ENCODE measurements at regions not wholly inside any gene's neighbourhood (a gene's known extent, or its start where the extent isn't known, plus 50 kb on each side); places are given as distances from the start of the nearest gene placed in this dataset.

DNA sequence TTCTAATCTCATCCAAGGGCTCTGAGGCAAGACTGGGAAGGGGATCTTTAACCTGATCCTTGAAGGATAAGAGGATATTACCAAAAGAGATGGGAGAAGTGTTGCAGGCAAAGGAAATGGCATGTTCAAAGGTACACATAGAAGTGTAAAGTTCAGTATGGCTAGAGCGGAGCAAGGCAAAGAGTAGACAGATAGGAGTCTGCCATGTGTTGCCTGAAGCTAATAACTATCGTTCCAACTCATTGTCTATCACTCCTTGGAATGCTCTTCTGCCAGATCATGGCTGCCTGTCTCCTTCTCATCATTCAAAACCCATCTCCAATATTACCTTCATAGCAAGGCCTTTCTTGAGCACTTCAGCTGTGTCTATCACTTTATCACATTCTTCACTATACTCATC, 55.2 kb upstream of the IL1RAPL2 start:
- TF ChIP-seq, protein P1, sequence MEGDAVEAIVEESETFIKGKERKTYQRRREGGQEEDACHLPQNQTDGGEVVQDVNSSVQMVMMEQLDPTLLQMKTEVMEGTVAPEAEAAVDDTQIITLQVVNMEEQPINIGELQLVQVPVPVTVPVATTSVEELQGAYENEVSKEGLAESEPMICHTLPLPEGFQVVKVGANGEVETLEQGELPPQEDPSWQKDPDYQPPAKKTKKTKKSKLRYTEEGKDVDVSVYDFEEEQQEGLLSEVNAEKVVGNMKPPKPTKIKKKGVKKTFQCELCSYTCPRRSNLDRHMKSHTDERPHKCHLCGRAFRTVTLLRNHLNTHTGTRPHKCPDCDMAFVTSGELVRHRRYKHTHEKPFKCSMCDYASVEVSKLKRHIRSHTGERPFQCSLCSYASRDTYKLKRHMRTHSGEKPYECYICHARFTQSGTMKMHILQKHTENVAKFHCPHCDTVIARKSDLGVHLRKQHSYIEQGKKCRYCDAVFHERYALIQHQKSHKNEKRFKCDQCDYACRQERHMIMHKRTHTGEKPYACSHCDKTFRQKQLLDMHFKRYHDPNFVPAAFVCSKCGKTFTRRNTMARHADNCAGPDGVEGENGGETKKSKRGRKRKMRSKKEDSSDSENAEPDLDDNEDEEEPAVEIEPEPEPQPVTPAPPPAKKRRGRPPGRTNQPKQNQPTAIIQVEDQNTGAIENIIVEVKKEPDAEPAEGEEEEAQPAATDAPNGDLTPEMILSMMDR (IDR thresholded peaks at IDR 0.05; ENCODE audit: low read depth, low read length, missing input control) = no peak
- TF ChIP-seq, protein P2, sequence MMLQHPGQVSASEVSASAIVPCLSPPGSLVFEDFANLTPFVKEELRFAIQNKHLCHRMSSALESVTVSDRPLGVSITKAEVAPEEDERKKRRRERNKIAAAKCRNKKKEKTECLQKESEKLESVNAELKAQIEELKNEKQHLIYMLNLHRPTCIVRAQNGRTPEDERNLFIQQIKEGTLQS (IDR thresholded peaks at IDR 0.05) = no peak
- TF ChIP-seq, protein P3, sequence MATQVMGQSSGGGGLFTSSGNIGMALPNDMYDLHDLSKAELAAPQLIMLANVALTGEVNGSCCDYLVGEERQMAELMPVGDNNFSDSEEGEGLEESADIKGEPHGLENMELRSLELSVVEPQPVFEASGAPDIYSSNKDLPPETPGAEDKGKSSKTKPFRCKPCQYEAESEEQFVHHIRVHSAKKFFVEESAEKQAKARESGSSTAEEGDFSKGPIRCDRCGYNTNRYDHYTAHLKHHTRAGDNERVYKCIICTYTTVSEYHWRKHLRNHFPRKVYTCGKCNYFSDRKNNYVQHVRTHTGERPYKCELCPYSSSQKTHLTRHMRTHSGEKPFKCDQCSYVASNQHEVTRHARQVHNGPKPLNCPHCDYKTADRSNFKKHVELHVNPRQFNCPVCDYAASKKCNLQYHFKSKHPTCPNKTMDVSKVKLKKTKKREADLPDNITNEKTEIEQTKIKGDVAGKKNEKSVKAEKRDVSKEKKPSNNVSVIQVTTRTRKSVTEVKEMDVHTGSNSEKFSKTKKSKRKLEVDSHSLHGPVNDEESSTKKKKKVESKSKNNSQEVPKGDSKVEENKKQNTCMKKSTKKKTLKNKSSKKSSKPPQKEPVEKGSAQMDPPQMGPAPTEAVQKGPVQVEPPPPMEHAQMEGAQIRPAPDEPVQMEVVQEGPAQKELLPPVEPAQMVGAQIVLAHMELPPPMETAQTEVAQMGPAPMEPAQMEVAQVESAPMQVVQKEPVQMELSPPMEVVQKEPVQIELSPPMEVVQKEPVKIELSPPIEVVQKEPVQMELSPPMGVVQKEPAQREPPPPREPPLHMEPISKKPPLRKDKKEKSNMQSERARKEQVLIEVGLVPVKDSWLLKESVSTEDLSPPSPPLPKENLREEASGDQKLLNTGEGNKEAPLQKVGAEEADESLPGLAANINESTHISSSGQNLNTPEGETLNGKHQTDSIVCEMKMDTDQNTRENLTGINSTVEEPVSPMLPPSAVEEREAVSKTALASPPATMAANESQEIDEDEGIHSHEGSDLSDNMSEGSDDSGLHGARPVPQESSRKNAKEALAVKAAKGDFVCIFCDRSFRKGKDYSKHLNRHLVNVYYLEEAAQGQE (IDR thresholded peaks at IDR 0.05) = no peak
- TF ChIP-seq, protein P4, sequence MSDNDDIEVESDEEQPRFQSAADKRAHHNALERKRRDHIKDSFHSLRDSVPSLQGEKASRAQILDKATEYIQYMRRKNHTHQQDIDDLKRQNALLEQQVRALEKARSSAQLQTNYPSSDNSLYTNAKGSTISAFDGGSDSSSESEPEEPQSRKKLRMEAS (IDR thresholded peaks at IDR 0.05) = no peak
- TF ChIP-seq TAF1 (conservative IDR thresholded peaks at IDR 0.05) = no peak
- TF ChIP-seq GABPA (IDR thresholded peaks at IDR 0.05 in 1 of 2, conservative IDR thresholded peaks at IDR 0.05 in 1 of 2) = no peak
- TF ChIP-seq EGR1 (IDR thresholded peaks at IDR 0.05; ENCODE audit: low read depth in 2 of 2) = no peak
- TF ChIP-seq JUND (IDR thresholded peaks at IDR 0.05) = no peak
- no peak for TF ChIP-seq RAD21 (IDR thresholded peaks at IDR 0.05)
- TF ChIP-seq, protein P5, sequence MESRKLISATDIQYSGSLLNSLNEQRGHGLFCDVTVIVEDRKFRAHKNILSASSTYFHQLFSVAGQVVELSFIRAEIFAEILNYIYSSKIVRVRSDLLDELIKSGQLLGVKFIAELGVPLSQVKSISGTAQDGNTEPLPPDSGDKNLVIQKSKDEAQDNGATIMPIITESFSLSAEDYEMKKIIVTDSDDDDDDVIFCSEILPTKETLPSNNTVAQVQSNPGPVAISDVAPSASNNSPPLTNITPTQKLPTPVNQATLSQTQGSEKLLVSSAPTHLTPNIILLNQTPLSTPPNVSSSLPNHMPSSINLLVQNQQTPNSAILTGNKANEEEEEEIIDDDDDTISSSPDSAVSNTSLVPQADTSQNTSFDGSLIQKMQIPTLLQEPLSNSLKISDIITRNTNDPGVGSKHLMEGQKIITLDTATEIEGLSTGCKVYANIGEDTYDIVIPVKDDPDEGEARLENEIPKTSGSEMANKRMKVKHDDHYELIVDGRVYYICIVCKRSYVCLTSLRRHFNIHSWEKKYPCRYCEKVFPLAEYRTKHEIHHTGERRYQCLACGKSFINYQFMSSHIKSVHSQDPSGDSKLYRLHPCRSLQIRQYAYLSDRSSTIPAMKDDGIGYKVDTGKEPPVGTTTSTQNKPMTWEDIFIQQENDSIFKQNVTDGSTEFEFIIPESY (IDR thresholded peaks at IDR 0.05) = no peak
- no peak for TF ChIP-seq YY1 (IDR thresholded peaks at IDR 0.05)
- no peak for TF ChIP-seq SP1 (IDR thresholded peaks at IDR 0.05)
- no peak for TF ChIP-seq HNF4G (IDR thresholded peaks at IDR 0.05)
